GM18868 (cell line): ENCODE measurements at regions not wholly inside any gene's neighbourhood (a gene's known extent, or its start where the extent isn't known, plus 50 kb on each side); places are given as distances from the start of the nearest gene placed in this dataset.
"Not testable (repeated sequence)": the region's sequence is repeated elsewhere in the genome, so short reads cannot be mapped to it uniquely, and the experiment has no call there.

Source experiments
- ATAC-seq: cut with Tn5 transposase; IDR thresholded peaks from one replicate; pipeline ENCODE4 v1.9.1; 2021; ENCODE audit warnings: mild to moderate bottlenecking, moderate library complexity; ENCODE audit not compliant: unreplicated experiment

GRCh38 chr6:167688123-167688522, 138.6 kb upstream of the AFDN start:
- ATAC-seq: no peak

DNA sequence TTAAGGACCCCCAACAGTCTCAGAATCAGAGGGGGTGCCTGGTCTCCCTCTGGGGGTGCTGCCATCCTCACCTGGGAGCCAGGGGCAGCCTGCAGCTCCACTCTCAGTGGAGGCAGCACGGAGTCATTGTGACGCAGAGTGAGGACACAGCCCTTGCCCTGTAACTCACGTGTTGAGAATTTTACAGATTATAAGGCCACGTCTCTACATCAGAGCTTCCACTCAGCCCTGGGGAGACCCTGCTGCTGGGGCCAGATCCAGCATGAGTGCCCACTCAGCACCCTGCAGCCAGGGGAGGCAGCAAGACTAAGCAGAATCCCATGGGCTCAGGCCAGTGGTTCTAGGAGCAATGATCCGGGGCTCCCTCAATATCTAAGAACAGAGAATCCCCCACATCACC, 137.4 kb upstream of the AFDN start:
- no peak for ATAC-seq

- ATAC-seq: no peak
Observed at GRCh38 chr6:167689751-167690150, 137.0 kb upstream of the AFDN start.

DNA sequence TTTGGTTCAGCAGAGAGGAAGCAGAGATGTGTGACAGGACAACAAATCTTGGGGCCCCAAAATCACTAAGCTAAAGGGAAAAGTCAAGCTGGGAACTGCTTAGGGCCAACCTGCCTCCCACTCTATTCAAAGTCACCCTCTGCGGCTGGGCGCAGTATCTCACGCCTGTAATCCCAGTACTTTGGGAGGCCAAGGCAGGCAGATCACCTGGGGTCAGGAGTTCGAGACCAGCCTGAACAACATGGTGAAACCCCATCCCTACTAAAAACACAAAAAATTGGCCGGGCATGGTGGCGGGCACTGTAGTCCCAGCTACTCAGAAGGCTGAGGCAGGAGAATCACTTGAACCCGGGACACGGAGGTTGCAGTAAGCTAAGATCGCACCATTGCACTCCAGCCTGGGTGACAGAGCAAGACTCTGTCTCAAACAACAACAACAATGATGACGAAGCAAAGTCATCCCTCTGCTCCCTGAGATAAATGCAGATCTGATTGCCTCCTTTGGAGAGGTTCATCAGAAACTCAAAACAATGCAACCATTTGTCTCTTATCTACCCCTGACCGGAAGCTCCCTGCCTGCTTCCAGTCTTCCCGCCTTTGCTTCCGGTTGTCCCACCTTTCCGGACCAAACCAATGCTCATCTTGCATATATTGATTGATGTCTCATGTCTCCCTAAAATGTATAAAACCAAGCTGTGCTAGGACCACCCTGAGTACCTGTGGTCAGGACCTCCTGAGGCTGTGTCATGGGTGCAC, 136.4 kb upstream of the AFDN start:
- not testable (repeated sequence) for ATAC-seq

DNA sequence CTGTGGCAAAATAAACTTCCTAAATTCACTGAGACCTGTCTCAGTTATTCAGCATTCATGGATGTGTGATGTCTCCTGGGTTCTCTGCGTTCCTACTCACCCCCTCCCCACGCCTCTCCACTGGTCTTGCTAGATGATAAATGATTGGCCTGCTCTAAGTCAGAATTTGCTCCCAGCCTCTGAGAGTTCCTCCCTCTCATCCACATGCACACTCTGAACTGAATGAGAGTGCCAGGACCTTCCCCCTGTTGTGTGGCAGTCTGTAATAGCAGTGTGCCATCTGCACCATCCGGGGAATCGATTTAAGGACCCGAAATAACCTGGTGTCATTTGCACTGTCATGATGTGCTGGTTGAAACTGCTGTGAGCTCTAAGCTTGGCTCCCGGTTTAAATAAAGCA, 135.8 kb upstream of the AFDN start:
- ATAC-seq: no peak

- ATAC-seq: no peak
Observed at GRCh38 chr6:167691533-167692312, 135.0 kb upstream of the AFDN start.

DNA sequence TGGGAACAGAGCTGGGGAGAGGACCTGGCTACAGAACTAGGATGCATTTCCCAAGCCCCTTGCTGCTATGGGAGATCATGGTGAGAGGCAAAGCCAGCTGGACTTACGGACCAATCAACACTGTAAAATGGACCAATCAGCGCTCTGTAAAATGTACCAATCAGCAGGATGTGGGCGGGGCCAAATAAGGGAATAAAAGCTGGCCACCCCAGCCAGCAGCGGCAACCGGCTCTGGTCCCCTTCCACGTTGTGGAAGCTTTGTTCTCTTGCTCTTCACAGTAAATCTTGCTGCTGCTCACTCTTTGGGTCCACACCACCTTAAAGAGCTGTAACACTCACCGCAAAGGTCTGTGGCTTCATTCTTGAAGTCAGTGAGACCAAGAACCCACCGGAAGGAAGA, 133.2 kb upstream of the AFDN start:
- ATAC-seq: not testable (repeated sequence)

GRCh38 chr6:167695831-167696230, 130.9 kb upstream of the AFDN start:
- no peak for ATAC-seq

DNA sequence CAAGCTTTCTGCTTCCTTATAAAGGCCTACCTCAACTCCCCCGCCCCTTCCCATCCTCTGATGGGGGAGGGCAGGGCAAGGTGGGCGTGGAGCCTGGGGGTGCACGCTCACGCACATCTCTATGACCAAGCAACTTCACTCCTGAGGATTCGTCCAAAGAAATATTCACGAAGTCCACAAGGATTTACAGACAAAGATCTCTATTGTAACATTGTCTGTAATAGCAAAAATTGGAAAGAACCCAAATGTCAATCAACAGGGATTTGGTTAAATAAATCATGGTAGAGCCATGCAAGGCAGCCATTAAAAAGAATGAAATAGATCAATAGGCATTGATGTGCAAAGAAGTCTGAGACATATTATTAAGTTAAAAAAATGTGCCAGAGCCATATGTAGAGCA, 130.4 kb upstream of the AFDN start:
- ATAC-seq: no peak

GRCh38 chr6:167697316-167697715, 129.4 kb upstream of the AFDN start:
- ATAC-seq: no peak

DNA sequence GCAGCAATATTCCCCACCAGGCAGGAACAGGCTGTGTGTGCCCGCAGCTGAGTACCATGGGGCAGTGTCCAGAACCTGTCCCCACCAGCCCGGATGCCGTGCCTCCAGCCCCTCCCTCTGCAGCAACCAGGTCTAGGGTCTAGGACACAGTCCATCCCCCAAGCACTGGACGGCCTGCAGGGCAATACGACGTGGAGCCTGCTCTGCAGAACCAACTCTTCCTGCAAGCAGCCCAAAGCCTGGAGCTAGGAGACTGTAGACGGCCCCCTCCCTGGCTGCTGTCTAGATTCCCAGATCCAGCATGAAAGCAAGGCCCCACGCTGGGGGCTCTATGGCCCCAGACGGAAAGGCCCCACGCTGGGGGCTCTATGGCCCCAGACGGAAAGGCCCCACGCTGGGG, 128.2 kb upstream of the AFDN start:
- no peak for ATAC-seq

DNA sequence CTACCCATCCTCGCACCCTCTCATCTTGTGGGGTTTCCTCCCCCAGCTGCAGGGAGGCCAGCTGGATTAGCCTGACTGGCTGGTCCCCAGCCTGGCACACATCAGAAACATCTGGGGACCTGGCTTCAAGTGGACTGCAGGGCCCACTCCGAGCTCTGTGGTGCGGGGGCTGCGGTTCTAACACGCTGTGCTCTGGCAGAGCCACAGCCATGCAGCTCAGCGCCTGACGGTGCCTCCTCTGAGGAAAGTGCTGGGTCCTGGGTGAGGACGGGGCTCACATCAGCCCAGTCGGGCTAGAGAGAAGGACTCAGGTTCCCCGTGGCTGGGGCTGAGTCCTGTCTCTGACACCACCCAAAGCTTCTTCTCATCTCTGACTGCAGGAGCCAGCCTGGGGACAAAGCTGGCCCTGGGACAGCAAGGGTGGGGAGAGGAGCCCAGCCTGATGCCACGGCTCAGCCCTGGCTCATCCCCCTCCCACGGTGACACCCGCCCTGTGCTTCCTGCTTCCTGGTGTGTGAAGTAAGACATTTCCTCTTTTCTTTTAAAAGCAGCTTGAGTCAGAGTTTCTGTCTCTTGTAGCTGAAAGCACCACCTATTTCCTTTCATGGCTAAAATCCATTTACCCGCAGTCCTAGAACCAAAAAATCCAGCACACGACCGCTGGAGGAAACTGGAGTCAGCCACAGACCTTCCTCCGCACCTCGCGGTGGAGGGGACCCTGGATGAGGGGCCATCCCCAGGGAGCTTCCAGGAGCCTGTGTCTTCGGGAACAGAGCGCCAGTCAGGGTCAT, 127.4 kb upstream of the AFDN start:
- ATAC-seq: peak; percentile 95

GRCh38 chr6:167700199-167700598, 126.5 kb upstream of the AFDN start:
- no peak for ATAC-seq

GRCh38 chr6:167701010-167701409, 125.7 kb upstream of the AFDN start:
- ATAC-seq: no peak

DNA sequence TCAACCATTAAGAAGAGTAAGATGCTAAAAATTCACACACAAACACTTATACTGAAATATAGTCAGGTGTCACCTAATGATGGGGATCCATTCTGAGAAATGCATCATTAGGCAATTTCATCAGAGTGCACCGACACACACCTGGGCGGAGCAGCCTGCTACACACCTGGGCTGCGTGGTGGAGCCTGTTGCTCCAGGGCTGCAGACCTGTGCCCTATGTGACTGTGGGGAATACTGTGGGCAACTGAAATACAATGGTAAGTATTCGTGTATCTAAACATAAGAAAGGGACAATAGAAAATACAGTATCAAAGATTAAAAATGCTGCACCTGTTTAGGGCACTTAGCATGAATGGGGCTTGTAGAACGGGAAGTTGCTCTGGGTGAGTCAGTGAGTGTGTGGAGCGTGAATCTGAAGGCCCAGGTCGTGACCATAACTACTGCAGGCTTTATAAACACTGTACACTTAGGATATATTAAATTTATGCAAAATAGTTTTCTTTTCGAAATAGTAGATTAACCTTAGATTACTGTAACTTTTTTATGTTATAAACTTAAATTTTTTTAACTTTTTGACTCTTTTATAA, 124.4 kb upstream of the AFDN start:
- ATAC-seq: no peak

DNA sequence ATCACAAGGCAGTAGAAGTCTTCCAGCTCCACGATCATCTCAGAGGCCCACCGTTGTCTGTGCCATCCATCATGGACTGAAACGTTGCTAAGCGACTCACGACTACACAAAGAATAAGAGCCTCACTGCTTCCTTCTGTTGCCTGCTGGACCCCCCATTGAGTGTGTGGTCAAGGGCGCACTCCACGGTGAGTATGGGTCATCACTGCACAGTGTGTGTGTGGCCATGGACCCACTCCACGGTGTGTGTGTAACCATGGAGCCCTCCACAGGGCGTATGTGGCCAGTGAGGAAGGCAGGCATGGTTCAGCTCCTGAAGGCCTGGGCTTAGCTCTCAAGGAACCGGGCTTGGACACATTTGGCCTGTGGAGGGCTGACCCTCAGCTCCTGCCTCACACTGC, 123.4 kb upstream of the AFDN start:
- ATAC-seq: no peak

- no peak for ATAC-seq
Observed at GRCh38 chr6:167703781-167704180, 122.9 kb upstream of the AFDN start.

DNA sequence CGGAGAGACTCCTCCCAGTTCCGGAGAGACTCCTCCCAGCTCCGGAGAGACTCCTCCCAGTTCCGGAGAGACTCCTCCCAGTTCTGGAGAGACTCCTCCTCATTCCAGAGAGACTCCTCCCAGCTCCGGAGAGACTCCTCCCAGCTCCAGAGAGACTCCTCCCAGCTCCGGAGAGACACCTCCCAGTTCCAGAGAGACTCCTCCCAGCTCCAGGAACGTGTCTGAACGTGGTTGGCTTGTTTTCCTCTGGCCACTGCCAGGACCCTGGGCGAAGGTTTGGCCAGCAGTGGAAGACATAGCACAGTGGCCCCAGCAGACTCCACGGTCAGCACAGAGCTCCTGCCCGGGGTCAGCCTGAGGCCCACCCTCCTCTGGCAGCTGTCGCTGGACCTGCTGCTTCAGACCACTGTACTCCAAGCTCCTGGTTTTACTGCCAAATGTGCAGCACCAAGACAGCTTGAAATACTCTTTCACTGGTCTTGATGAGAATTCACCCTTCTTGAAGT, 122.3 kb upstream of the AFDN start:
- no peak for ATAC-seq

- ATAC-seq: no peak
Observed at GRCh38 chr6:167705211-167705750, 121.4 kb upstream of the AFDN start.

- ATAC-seq: peak; percentile 96
Observed at GRCh38 chr6:167706313-167707109, 120.2 kb upstream of the AFDN start.
